HCT116 (cell line): ENCODE measurements at regions not wholly inside any gene's neighbourhood (a gene's known extent, or its start where the extent isn't known, plus 50 kb on each side); places are given as distances from the start of the nearest gene placed in this dataset.

ENCODE experiments used
- ATAC-seq: fragments of 200-7000 bp; cut with Tn5 transposase; 2 replicates; pipeline ENCODE4 v1.9.1; 2020; ENCODE audit warnings: mild to moderate bottlenecking, moderate library complexity
- BruUV-seq: library from RNA; stranded (reverse); fragments of 400-500 nt; replicated peaks from 2 replicates; lab custom pipeline; 2021; lab: Mats Ljungman, UMichigan
- CTCF ChIA-PET: fragments of 300-600 bp; sonication (Branson Sonifier 250); formaldehyde crosslinking; loops from one replicate; lab custom pipeline; 2021; ENCODE audit warnings: antibody characterized with exemption; lab: Charles Lee
- POLR2A ChIA-PET: fragments of 300-600, 350-600 bp; sonication (Branson Sonifier 250); formaldehyde crosslinking; loops from one replicate; lab custom pipeline; 2021; ENCODE audit warnings: antibody characterized with exemption; lab: Charles Lee
- RAD21 ChIA-PET, 2 experiments: fragments of 300-600 bp; sonication (Branson Sonifier 250); formaldehyde crosslinking; loops; one replicate each; lab custom pipeline; 2023; ENCODE audit warnings: low total read pairs in 2 of 2; ENCODE audit not compliant: uncharacterized antibody in 2 of 2, unreplicated experiment in 2 of 2, low non-redundant PET in 1 of 2; lab: Charles Lee
- DNase-seq: peaks from one replicate; pipeline ENCODE4 v3.0.0-alpha.2; 2010; ENCODE audit warnings: low read depth, low spot score
- H2AFZ ChIP-seq: fragments of 200-600 bp; shearing (Covaris generic), sonication (generic); 2 replicates; pipeline ENCODE4 v1.6.1; 2017; ENCODE audit warnings: low read depth, mixed run types, mixed read lengths, antibody characterized with exemption, low read length; ENCODE audit not compliant: poor library complexity, severe bottlenecking
- H3K27ac ChIP-seq: 2 replicates; pipeline ENCODE4 v1.5.1; 2012; ENCODE audit warnings: low read depth, low read length
- H3K27me3 ChIP-seq: fragments of 200-600 bp; sonication (generic); 2 replicates; pipeline ENCODE4 v1.6.1; 2016; ENCODE audit warnings: mixed run types, low read length, mixed read lengths; ENCODE audit not compliant: insufficient read depth
- H3K36me3 ChIP-seq, 2 experiments: fragments of 200-500 bp in 1 of 2; fragments of 200-600 bp in 1 of 2; sonication (Bioruptor generic) in 1 of 2; sonication (generic) in 1 of 2; 2 replicates each; pipeline versions ENCODE4 v1.5.1 to v1.6.1; 2014 to 2016; ENCODE audit warnings: low read length in 2 of 2, inconsistent platforms in 1 of 2, mixed read lengths in 1 of 2, mixed run types in 1 of 2; ENCODE audit not compliant: insufficient read depth in 2 of 2, control insufficient read depth in 1 of 2
- H3K4me1 ChIP-seq, 2 experiments: fragments of 200-600 bp in 1 of 2; sonication (generic) in 1 of 2; 2 replicates each; pipeline versions ENCODE4 v1.5.1 to v1.6.1; 2012 to 2017; ENCODE audit warnings: low read length in 2 of 2, inconsistent platforms in 1 of 2, mild to moderate bottlenecking in 1 of 2, mixed read lengths in 1 of 2, mixed run types in 1 of 2, moderate library complexity in 1 of 2; ENCODE audit not compliant: insufficient read depth in 2 of 2, control insufficient read depth in 1 of 2
- H3K4me2 ChIP-seq: fragments of 200-600 bp; sonication (generic); 2 replicates; pipeline ENCODE4 v1.6.1; 2017; ENCODE audit warnings: mixed run types, low read length, mixed read lengths
- H3K4me3 ChIP-seq, 2 experiments: fragments of 200-600 bp in 1 of 2; sonication (generic) in 1 of 2; replicated peaks in 1 of 2; 2 replicates each; pipeline ENCODE4 v1.5.1; 2011 to 2016; ENCODE audit warnings: low read length in 2 of 2, control low read depth in 1 of 2, low read depth in 1 of 2, mild to moderate bottlenecking in 1 of 2, mixed read lengths in 1 of 2, mixed run types in 1 of 2
- H3K79me2 ChIP-seq: fragments of 200-600 bp; sonication (generic); 2 replicates; pipeline ENCODE4 v1.6.1; 2017; ENCODE audit warnings: mild to moderate bottlenecking, mixed run types, low read length, moderate library complexity, mixed read lengths; ENCODE audit not compliant: insufficient read depth
- H3K9ac ChIP-seq: fragments of 200-600 bp; sonication (generic); 2 replicates; pipeline ENCODE4 v1.6.1; 2016; ENCODE audit warnings: low read length, mixed read lengths
- H3K9me2 ChIP-seq: fragments of 200-600 bp; sonication (generic), shearing (Covaris generic); 2 replicates; pipeline ENCODE4 v1.6.1; 2017; ENCODE audit warnings: mixed run types, mild to moderate bottlenecking, moderate library complexity; ENCODE audit not compliant: insufficient read depth
- H3K9me3 ChIP-seq, 2 experiments: fragments of 200-500 bp in 1 of 2; fragments of 200-600 bp in 1 of 2; sonication (Bioruptor generic) in 1 of 2; sonication (generic) in 1 of 2; 2 replicates each; pipeline ENCODE4 v1.6.1; 2014 to 2017; ENCODE audit warnings: low read length in 2 of 2, mixed read lengths in 2 of 2, inconsistent platforms in 1 of 2, low read depth in 1 of 2, mild to moderate bottlenecking in 1 of 2, mixed run types in 1 of 2, moderate library complexity in 1 of 2; ENCODE audit not compliant: control insufficient read depth in 1 of 2, insufficient read depth in 1 of 2
- H4K20me1 ChIP-seq: fragments of 200-600 bp; sonication (generic), shearing (Covaris generic); 2 replicates; pipeline ENCODE4 v1.6.1; 2017; ENCODE audit warnings: mixed run types, mild to moderate bottlenecking, moderate library complexity; ENCODE audit not compliant: insufficient read depth
- CBX3 ChIP-seq: IDR thresholded peaks from 2 replicates; pipeline ENCODE4 v1.6.1; 2012; ENCODE audit warnings: low read depth
- CTCF ChIP-seq, 3 experiments: fragments of 200-600 bp in 1 of 3; sonication (generic) in 1 of 3; IDR thresholded peaks in 2 of 3; conservative IDR thresholded peaks in 1 of 3; 2 replicates each; pipeline ENCODE4 v1.5.1; 2012 to 2017; ENCODE audit warnings: low read depth in 2 of 3, low read length in 2 of 3, antibody characterized with exemption in 1 of 3, borderline replicate concordance in 1 of 3, control low read depth in 1 of 3, mild to moderate bottlenecking in 1 of 3, mixed read lengths in 1 of 3, mixed run types in 1 of 3, moderate library complexity in 1 of 3; ENCODE audit not compliant: insufficient read depth in 1 of 3
- ELF1 ChIP-seq: IDR thresholded peaks from 2 replicates; pipeline ENCODE4 v1.6.1; 2012; ENCODE audit warnings: low read depth, borderline replicate concordance
- JUND ChIP-seq: IDR thresholded peaks from 2 replicates; pipeline ENCODE4 v1.6.1; 2012
- RAD21 ChIP-seq: IDR thresholded peaks from 2 replicates; pipeline ENCODE4 v1.6.1; 2012; ENCODE audit warnings: low read depth, mild to moderate bottlenecking
- YY1 ChIP-seq: IDR thresholded peaks from 2 replicates; pipeline ENCODE4 v1.6.1; 2011; ENCODE audit warnings: low read length, low read depth, moderate library complexity, mild to moderate bottlenecking; ENCODE audit not compliant: insufficient replicate concordance; ENCODE audit errors: extremely low read depth
- ZFX ChIP-seq: fragments of 450-650 bp; IDR thresholded peaks from 2 replicates; pipeline ENCODE4 v1.6.1; 2017
- ZNF274 ChIP-seq: fragments of 200-500 bp; sonication (Bioruptor generic); IDR thresholded peaks from 2 replicates; pipeline ENCODE4 v1.6.1; 2014; ENCODE audit warnings: mild to moderate bottlenecking, low read depth, low read length, inconsistent platforms
- intact Hi-C: fragments of 100-400 bp; cut with micrococcal nuclease; formaldehyde crosslinking; loops from 2 replicates; pipeline ENCODE4 v1.10.0; 2022

DNA sequence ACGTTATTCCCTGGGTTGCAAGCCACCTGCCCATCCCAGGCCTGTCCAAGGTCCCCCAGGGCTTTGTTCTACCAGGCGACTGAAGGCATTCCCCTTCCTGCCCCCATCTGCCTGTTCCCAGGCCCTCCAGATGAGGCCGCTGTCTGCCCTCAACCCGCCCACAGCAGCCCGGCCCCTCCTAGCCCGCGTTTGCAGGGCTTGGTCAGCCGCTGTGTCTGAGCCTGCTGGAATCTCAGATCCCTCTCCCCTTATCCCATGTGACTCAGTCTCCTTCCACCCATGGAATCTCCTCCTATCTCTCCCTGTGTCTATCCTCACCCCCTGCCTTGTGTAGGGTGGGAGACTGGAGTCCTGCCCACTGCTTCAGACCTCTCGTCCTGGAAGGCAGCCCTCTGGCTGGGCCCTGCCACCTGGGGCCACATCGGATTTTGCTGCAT, 186.0 kb upstream of the TNRC6C start:
- H3K4me1 ChIP-seq, result peaks cover 0 to 19% of the 10 kb centered on the region in 2 experiments; a peak in 2 of 4 replicates
- RAD21 ChIA-PET, result no interaction called here
- no peaks in the 10 kb centered on the region for H3K9me2 ChIP-seq
- H3K27me3 ChIP-seq, result no peaks in the 10 kb centered on the region; the same call in 1 of the 2 replicates
- BruUV-seq, result no TSS peak
- no peaks in the 10 kb centered on the region for H4K20me1 ChIP-seq
- no peaks in the 10 kb centered on the region for H3K9me3 ChIP-seq
- ATAC-seq (peak; percentile 99), DNase-seq (peak; percentile 32)
- H3K36me3 ChIP-seq, result no peaks in the 10 kb centered on the region
- POLR2A ChIA-PET, result no interaction called here
- TF ChIP-seq ZFX (no peak), YY1 (no peak), ELF1 (no peak), ZNF274 (no peak), RAD21 (peak; percentile 99), JUND (no peak), CBX3 (no peak), CTCF (IDR thresholded peaks at IDR 0.05 in 2 of 3, conservative IDR thresholded peaks at IDR 0.05 in 1 of 3; ENCODE audit: borderline replicate concordance in 1 of 3, insufficient read depth in 1 of 3, low read depth in 2 of 3, low read length in 2 of 3) (peak; percentile 87 to 99 (median 95); a peak in 5 of 6 replicates)
- peak overlapping the region; percentile 20 for H2AFZ ChIP-seq
- intact Hi-C loops, result loop anchor here (1.0 to 5.0 kb wide), 3 partner anchors 185 to 242 kb away; partner anchors contain the start of gene TNRC6C
- H3K27ac ChIP-seq, result no peak overlapping the region
- H3K4me3 ChIP-seq, result no peak overlapping the region
- no peak overlapping the region for H3K9ac ChIP-seq
- H3K4me2 ChIP-seq, result peak overlapping the region; percentile 17; the same call in 1 of the 2 replicates
- CTCF ChIA-PET, result interaction anchor here (0.7 to 2.2 kb wide), 5 partner anchors 15 to 242 kb away, joined by 3 to 20 read pairs (median 4); no protein-coding TSS in a partner anchor
- no peaks in the 10 kb centered on the region for H3K79me2 ChIP-seq
